Mucosa of stomach (tissue), 1 donor: ENCODE measurements at regions not wholly inside any gene's neighbourhood (a gene's known extent, or its start where the extent isn't known, plus 50 kb on each side); places are given as distances from the start of the nearest gene placed in this dataset.
"Not testable (repeated sequence)": the region's sequence is repeated elsewhere in the genome, so short reads cannot be mapped to it uniquely, and the experiment has no call there.

Experiments
- H3K27me3 ChIP-seq: one replicate; pipeline ENCODE4 v1.7.0; 2013; ENCODE audit warnings: mild to moderate bottlenecking, low read length; ENCODE audit not compliant: control insufficient read depth, insufficient read depth
- H3K36me3 ChIP-seq: one replicate; pipeline ENCODE4 v1.7.0; 2013; ENCODE audit warnings: low read length; ENCODE audit not compliant: control insufficient read depth, insufficient read depth
- H3K4me1 ChIP-seq: one replicate; pipeline ENCODE4 v1.7.0; 2013; ENCODE audit warnings: mild to moderate bottlenecking, low read length; ENCODE audit not compliant: control insufficient read depth, insufficient read depth
- H3K4me3 ChIP-seq: one replicate; pipeline ENCODE4 v1.7.0; 2013; ENCODE audit warnings: low read length
- H3K9ac ChIP-seq: one replicate; pipeline ENCODE4 v1.7.0; 2013; ENCODE audit warnings: mild to moderate bottlenecking, low read length, moderate library complexity
- H3K9me3 ChIP-seq: one replicate; pipeline ENCODE4 v1.7.0; 2013; ENCODE audit warnings: mild to moderate bottlenecking, low read length, moderate library complexity; ENCODE audit not compliant: control insufficient read depth
- donor health status: Pancreatic carcinoma.

- Histone ChIP-seq H3K27me3 (no peaks in the 10 kb centered on the region), H3K9me3 (no peaks in the 10 kb centered on the region), H3K4me3 (no peak overlapping the region), H3K36me3 (no peaks in the 10 kb centered on the region), H3K9ac (no peak overlapping the region), H3K4me1 (no peaks in the 10 kb centered on the region)
Measured at GRCh38 chr11:134940441-134941126, 528.5 kb upstream of the B3GAT1 start.

- Histone ChIP-seq H3K9me3 (no peaks in the 10 kb centered on the region), H3K27me3 (no peaks in the 10 kb centered on the region), H3K4me3 (no peak overlapping the region), H3K9ac (no peak overlapping the region), H3K4me1 (no peaks in the 10 kb centered on the region), H3K36me3 (no peaks in the 10 kb centered on the region)
Measured at GRCh38 chr11:134939905-134940304, 527.9 kb upstream of the B3GAT1 start.

GRCh38 chr11:134939031-134939430 is 527.0 kb upstream of the B3GAT1 start:
- Histone ChIP-seq H3K4me1 (no peaks in the 10 kb centered on the region), H3K36me3 (no peaks in the 10 kb centered on the region), H3K4me3 (no peak overlapping the region), H3K9ac (no peak overlapping the region), H3K27me3 (no peaks in the 10 kb centered on the region), H3K9me3 (no peaks in the 10 kb centered on the region)

- H3K9ac ChIP-seq = no peak overlapping the region
Measured at GRCh38 chr11:134938212-134938611, 526.2 kb upstream of the B3GAT1 start.

GRCh38 chr11:134937193-134937592 is 525.2 kb upstream of the B3GAT1 start:
- H3K4me1 ChIP-seq, H3K4me3 ChIP-seq, H3K27me3 ChIP-seq, H3K9me3 ChIP-seq, H3K9ac ChIP-seq, H3K36me3 ChIP-seq: not testable (repeated sequence)

More at GRCh38 chr11:134938212-134938611, 526.2 kb upstream of the B3GAT1 start:
- Histone ChIP-seq H3K9me3 (no peaks in the 10 kb centered on the region), H3K4me3 (no peak overlapping the region), H3K27me3 (no peaks in the 10 kb centered on the region), H3K36me3 (no peaks in the 10 kb centered on the region), H3K4me1 (no peaks in the 10 kb centered on the region)

GRCh38 chr11:134932761-134933160 is 520.7 kb upstream of the B3GAT1 start:
- Histone ChIP-seq H3K9ac (no peak overlapping the region), H3K36me3 (no peaks in the 10 kb centered on the region), H3K4me3 (no peak overlapping the region), H3K27me3 (no peaks in the 10 kb centered on the region), H3K9me3 (no peaks in the 10 kb centered on the region), H3K4me1 (no peaks in the 10 kb centered on the region)

GRCh38 chr11:134925432-134925831 is 513.4 kb upstream of the B3GAT1 start:
- no peaks in the 10 kb centered on the region for H3K4me1 ChIP-seq
- no peaks in the 10 kb centered on the region for H3K27me3 ChIP-seq
- H3K9ac ChIP-seq = no peak overlapping the region
- H3K9me3 ChIP-seq = no peaks in the 10 kb centered on the region
- no peak overlapping the region for H3K4me3 ChIP-seq
- no peaks in the 10 kb centered on the region for H3K36me3 ChIP-seq

GRCh38 chr11:134923441-134923840 is 511.4 kb upstream of the B3GAT1 start:
- Histone ChIP-seq H3K4me3 (no peak overlapping the region), H3K4me1 (no peaks in the 10 kb centered on the region), H3K27me3 (no peaks in the 10 kb centered on the region), H3K36me3 (no peaks in the 10 kb centered on the region), H3K9ac (no peak overlapping the region), H3K9me3 (no peaks in the 10 kb centered on the region)

GRCh38 chr11:134921938-134922337 is 509.9 kb upstream of the B3GAT1 start:
- no peaks in the 10 kb centered on the region for H3K9me3 ChIP-seq

GRCh38 chr11:134920851-134921608 is 509.0 kb upstream of the B3GAT1 start:
- Histone ChIP-seq H3K9ac (no peak overlapping the region), H3K27me3 (no peaks in the 10 kb centered on the region), H3K4me3 (no peak overlapping the region), H3K9me3 (no peaks in the 10 kb centered on the region), H3K4me1 (no peaks in the 10 kb centered on the region), H3K36me3 (no peaks in the 10 kb centered on the region)

More at GRCh38 chr11:134921938-134922337, 509.9 kb upstream of the B3GAT1 start:
- no peak overlapping the region for H3K4me3 ChIP-seq
- H3K9ac ChIP-seq = no peak overlapping the region
- no peaks in the 10 kb centered on the region for H3K4me1 ChIP-seq
- no peaks in the 10 kb centered on the region for H3K27me3 ChIP-seq
- H3K36me3 ChIP-seq = no peaks in the 10 kb centered on the region

GRCh38 chr11:134916421-134917213 is 504.6 kb upstream of the B3GAT1 start:
- Histone ChIP-seq H3K27me3 (peaks cover 3% of the 10 kb centered on the region), H3K9ac (no peak overlapping the region), H3K4me1 (no peaks in the 10 kb centered on the region), H3K9me3 (no peaks in the 10 kb centered on the region), H3K4me3 (no peak overlapping the region), H3K36me3 (no peaks in the 10 kb centered on the region)

- H3K4me1 ChIP-seq = no peaks in the 10 kb centered on the region
- H3K36me3 ChIP-seq = no peaks in the 10 kb centered on the region
- no peak overlapping the region for H3K9ac ChIP-seq
Measured at GRCh38 chr11:134915881-134916280, 503.8 kb upstream of the B3GAT1 start.

More at GRCh38 chr11:134915881-134916280, 503.8 kb upstream of the B3GAT1 start:
- Histone ChIP-seq H3K9me3 (no peaks in the 10 kb centered on the region), H3K4me3 (no peak overlapping the region), H3K27me3 (peaks cover 3% of the 10 kb centered on the region)
